Activated CD8-positive, alpha-beta memory T cell treated with anti-CD3 and anti-CD28 coated beads, Interleukin-2, amount 50 U/mL, for 48 hours (primary cell): ENCODE measurements at regions not wholly inside any gene's neighbourhood (a gene's known extent, or its start where the extent isn't known, plus 50 kb on each side); places are given as distances from the start of the nearest gene placed in this dataset.

Experiments
- DNase-seq: peaks from one replicate; pipeline ENCODE4 v3.0.0-alpha.2; 2020

- no peak for DNase-seq
These were observed 365.3 kb upstream of the RNF32 start for GRCh38 chr7:156275292-156275691.

GRCh38 chr7:156274557-156274956 is 366.0 kb upstream of the RNF32 start:
- DNase-seq = no peak

GRCh38 chr7:156261581-156261980 is 379.0 kb upstream of the RNF32 start:
- DNase-seq = no peak

GRCh38 chr7:156257904-156258303 is 382.7 kb upstream of the RNF32 start:
- DNase-seq = no peak

GRCh38 chr7:156255635-156256034 is 384.9 kb upstream of the RNF32 start:
- no peak for DNase-seq

GRCh38 chr7:156251861-156252260 is 388.7 kb upstream of the RNF32 start:
- no peak for DNase-seq

GRCh38 chr7:156240532-156240931 is 400.0 kb upstream of the RNF32 start:
- no peak for DNase-seq

GRCh38 chr7:156238366-156239133 is 402.0 kb upstream of the RNF32 start:
- no peak for DNase-seq

GRCh38 chr7:156237614-156238013 is 403.0 kb upstream of the RNF32 start:
- no peak for DNase-seq

- DNase-seq = peak; percentile 35
These were observed 403.5 kb upstream of the RNF32 start for GRCh38 chr7:156236936-156237599.

GRCh38 chr7:156236181-156236889 is 404.2 kb upstream of the RNF32 start:
- peak; percentile 7 for DNase-seq

- DNase-seq = peak; percentile 28
These were observed 405.7 kb upstream of the RNF32 start for GRCh38 chr7:156234666-156235494.

GRCh38 chr7:156234192-156234591 is 406.4 kb upstream of the RNF32 start:
- no peak for DNase-seq

- DNase-seq = peak; percentile 6
These were observed 407.5 kb upstream of the RNF32 start for GRCh38 chr7:156232931-156233705.

- DNase-seq = peak; percentile 4
These were observed 410.0 kb upstream of the RNF32 start for GRCh38 chr7:156230576-156230975.

- DNase-seq = peak; percentile 6
These were observed 412.6 kb upstream of the SHH start for GRCh38 chr7:156224833-156225225.

GRCh38 chr7:156223935-156224832 is 411.9 kb upstream of the SHH start:
- peak; percentile 6 for DNase-seq

- peak; percentile 12 for DNase-seq
These were observed 410.3 kb upstream of the SHH start for GRCh38 chr7:156222611-156223010.

- peak; percentile 15 for DNase-seq
These were observed 409.9 kb upstream of the SHH start for GRCh38 chr7:156222151-156222550.

- no peak for DNase-seq
These were observed 408.4 kb upstream of the SHH start for GRCh38 chr7:156220701-156221100.

- DNase-seq = peak; percentile 38
These were observed 407.9 kb upstream of the SHH start for GRCh38 chr7:156220078-156220605.
